Stomach smooth muscle (tissue), 2 donors: ENCODE measurements at regions not wholly inside any gene's neighbourhood (a gene's known extent, or its start where the extent isn't known, plus 50 kb on each side); places are given as distances from the start of the nearest gene placed in this dataset.

ENCODE experiments used
- H3K27ac ChIP-seq: one replicate; pipeline ENCODE4 v1.7.0; 2013; ENCODE audit warnings: mild to moderate bottlenecking, low read length, inconsistent platforms
- H3K27me3 ChIP-seq, 2 donors: one replicate each; pipeline ENCODE4 v1.7.0; 2013; ENCODE audit warnings: low read length in 2 of 2; ENCODE audit not compliant: insufficient read depth in 2 of 2, control insufficient read depth in 1 of 2
- H3K36me3 ChIP-seq, 2 donors: one replicate each; pipeline ENCODE4 v1.7.0; 2013; ENCODE audit warnings: low read length in 2 of 2; ENCODE audit not compliant: control insufficient read depth in 2 of 2, insufficient read depth in 2 of 2
- H3K4me1 ChIP-seq: one replicate; pipeline ENCODE4 v1.7.0; 2013; ENCODE audit warnings: low read length; ENCODE audit not compliant: control insufficient read depth, insufficient read depth
- H3K4me3 ChIP-seq, 2 donors: one replicate each; pipeline ENCODE4 v1.7.0; 2013; ENCODE audit warnings: low read length in 2 of 2
- H3K9ac ChIP-seq, 2 donors: one replicate each; pipeline ENCODE4 v1.7.0; 2013; ENCODE audit warnings: low read length in 2 of 2, mild to moderate bottlenecking in 1 of 2
- H3K9me3 ChIP-seq, 2 donors: one replicate each; pipeline ENCODE4 v1.7.0; 2013; ENCODE audit warnings: low read length in 2 of 2; ENCODE audit not compliant: control insufficient read depth in 2 of 2
- donor health status: healthy.
- donor health status: Pancreatic carcinoma.

- Histone ChIP-seq H3K4me3 (no peak overlapping the region), H3K27me3 (no peaks in the 10 kb centered on the region), H3K36me3 (no peaks in the 10 kb centered on the region), H3K27ac (no peak overlapping the region), H3K9ac (no peak overlapping the region), H3K4me1 (peaks cover 3% of the 10 kb centered on the region), H3K9me3 (no peaks in the 10 kb centered on the region)
These were observed 128.3 kb upstream of the SEMA6D start for GRCh38 chr15:47588958-47589357.

DNA sequence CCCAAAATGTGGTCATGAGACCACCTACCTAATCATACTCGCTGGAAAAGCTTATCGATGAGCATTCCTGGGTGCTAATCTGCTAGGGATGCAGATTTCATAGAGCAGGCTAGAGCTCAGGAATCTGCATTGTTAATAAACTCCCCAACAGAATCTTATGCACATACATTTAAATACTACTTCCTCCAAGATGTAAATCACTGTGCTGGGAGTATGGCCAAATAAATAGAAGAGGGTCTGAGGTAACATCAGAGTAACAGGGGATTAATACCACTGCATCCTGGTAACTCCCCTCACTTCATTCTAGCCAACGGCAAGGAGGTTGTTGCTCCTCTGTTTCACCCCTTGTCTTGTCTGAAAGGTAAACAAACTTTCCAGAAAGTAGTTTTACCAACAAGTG lies 118.3 kb upstream of the SEMA6D start:
- Histone ChIP-seq H3K4me3 (no peak overlapping the region), H3K36me3 (no peaks in the 10 kb centered on the region), H3K27ac (no peak overlapping the region), H3K27me3 (no peaks in the 10 kb centered on the region), H3K9me3 (no peaks in the 10 kb centered on the region), H3K4me1 (no peaks in the 10 kb centered on the region), H3K9ac (no peak overlapping the region)

GRCh38 chr15:47599806-47600205 lies 117.5 kb upstream of the SEMA6D start:
- H3K4me1 ChIP-seq = no peaks in the 10 kb centered on the region
- no peaks in the 10 kb centered on the region for H3K36me3 ChIP-seq
- no peaks in the 10 kb centered on the region for H3K9me3 ChIP-seq
- no peaks in the 10 kb centered on the region for H3K27me3 ChIP-seq
- H3K9ac ChIP-seq = no peak overlapping the region
- H3K4me3 ChIP-seq = no peak overlapping the region
- H3K27ac ChIP-seq = no peak overlapping the region

DNA sequence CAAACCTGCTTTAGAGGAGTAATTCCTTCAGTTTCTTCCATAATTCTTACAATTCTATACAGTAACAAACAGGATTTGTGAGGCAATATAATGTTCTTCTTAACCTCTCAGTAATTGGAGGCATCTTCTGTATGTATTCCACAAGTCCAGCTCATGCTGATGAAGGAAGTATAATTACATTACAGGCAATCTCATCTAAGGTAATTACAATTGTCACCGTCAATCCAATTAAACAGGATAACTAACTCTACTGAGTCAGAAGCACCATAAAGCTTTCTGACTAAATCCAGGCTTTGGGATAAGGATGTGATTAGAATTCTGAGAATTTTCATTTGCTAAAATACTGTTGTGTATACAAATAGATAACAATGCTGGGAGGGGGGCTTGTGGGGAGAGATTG lies 115.2 kb upstream of the SEMA6D start:
- H3K9me3 ChIP-seq = no peaks in the 10 kb centered on the region
- no peak overlapping the region for H3K9ac ChIP-seq
- H3K27me3 ChIP-seq = no peaks in the 10 kb centered on the region
- no peaks in the 10 kb centered on the region for H3K4me1 ChIP-seq
- no peak overlapping the region for H3K4me3 ChIP-seq
- no peak overlapping the region for H3K27ac ChIP-seq
- no peaks in the 10 kb centered on the region for H3K36me3 ChIP-seq

- Histone ChIP-seq H3K9me3 (no peaks in the 10 kb centered on the region), H3K4me1 (no peaks in the 10 kb centered on the region), H3K27me3 (no peaks in the 10 kb centered on the region), H3K36me3 (no peaks in the 10 kb centered on the region), H3K27ac (no peak overlapping the region), H3K4me3 (no peak overlapping the region), H3K9ac (no peak overlapping the region)
These were observed 114.3 kb upstream of the SEMA6D start for GRCh38 chr15:47603026-47603425.

- Histone ChIP-seq H3K4me3 (no peak overlapping the region), H3K36me3 (peaks cover 0 to 2% of the 10 kb centered on the region in 2 donors), H3K9ac (no peak overlapping the region), H3K9me3 (no peaks in the 10 kb centered on the region), H3K4me1 (no peaks in the 10 kb centered on the region), H3K27me3 (no peaks in the 10 kb centered on the region), H3K27ac (no peak overlapping the region)
These were observed 109.6 kb upstream of the SEMA6D start for GRCh38 chr15:47607695-47608094.

DNA sequence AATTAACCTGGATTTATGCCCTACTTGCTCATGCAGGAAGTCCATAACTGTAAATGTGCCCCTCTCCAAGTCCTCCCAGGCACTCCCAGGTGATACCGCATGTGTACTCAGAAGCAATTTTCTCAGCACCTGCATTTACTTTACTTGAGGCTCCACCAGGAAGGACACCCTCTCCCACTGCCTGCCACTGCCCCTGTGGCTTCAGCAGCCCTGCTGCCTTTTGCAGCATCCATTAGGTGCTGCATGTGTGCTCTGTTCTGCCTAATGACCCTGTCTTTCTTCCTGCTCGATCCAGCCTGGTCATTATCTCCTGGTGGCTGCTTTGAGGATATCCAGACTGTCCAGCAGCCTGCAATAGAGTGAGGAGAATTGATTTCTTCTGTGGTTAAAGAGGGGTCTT lies 107.6 kb upstream of the SEMA6D start:
- no peaks in the 10 kb centered on the region for H3K27me3 ChIP-seq
- no peaks in the 10 kb centered on the region for H3K9me3 ChIP-seq
- no peak overlapping the region for H3K9ac ChIP-seq
- no peaks in the 10 kb centered on the region for H3K4me1 ChIP-seq
- H3K4me3 ChIP-seq = no peak overlapping the region
- H3K36me3 ChIP-seq = peaks cover 0 to 2% of the 10 kb centered on the region in 2 donors
- H3K27ac ChIP-seq = no peak overlapping the region

GRCh38 chr15:47610736-47611135 lies 106.6 kb upstream of the SEMA6D start:
- peaks cover 0 to 2% of the 10 kb centered on the region in 2 donors for H3K36me3 ChIP-seq
- no peaks in the 10 kb centered on the region for H3K27me3 ChIP-seq
- no peak overlapping the region for H3K9ac ChIP-seq
- H3K4me1 ChIP-seq = no peaks in the 10 kb centered on the region
- H3K27ac ChIP-seq = no peak overlapping the region
- H3K4me3 ChIP-seq = no peak overlapping the region
- H3K9me3 ChIP-seq = no peaks in the 10 kb centered on the region

DNA sequence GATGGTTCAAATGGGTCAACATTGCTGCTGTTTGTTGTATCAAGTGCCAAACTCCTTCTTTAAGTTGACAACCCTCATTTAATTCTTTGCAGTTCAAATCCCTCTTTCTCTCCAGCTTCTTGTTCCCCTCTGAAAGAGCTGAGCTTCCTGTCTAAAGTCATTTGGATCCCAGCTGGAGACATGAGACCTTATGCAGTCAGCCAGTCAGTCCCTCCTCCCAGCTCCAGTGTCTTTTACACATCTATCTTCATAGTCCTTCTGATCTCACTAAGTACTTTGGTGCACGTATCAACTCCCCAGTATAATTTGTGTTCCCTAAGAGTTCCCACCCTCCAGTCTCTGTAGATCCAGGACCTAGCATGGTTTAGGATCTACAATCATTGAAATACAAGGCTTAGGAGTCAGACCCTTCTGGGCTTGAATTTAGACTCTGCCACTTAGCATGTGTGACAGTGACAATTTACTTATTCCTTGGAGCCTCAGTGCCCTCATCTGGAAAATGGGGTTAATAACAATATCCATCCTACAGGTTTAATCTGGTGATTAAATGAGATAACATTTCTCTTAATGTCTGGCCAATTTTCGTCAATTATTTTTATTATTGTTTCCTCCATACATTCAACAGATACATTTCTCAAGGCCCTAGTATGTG lies 102.8 kb upstream of the SEMA6D start:
- no peak overlapping the region for H3K4me3 ChIP-seq
- peaks cover 0 to 2% of the 10 kb centered on the region in 2 donors for H3K36me3 ChIP-seq
- H3K27me3 ChIP-seq = no peaks in the 10 kb centered on the region
- no peak overlapping the region for H3K9ac ChIP-seq
- no peak overlapping the region for H3K27ac ChIP-seq
- no peaks in the 10 kb centered on the region for H3K4me1 ChIP-seq
- H3K9me3 ChIP-seq = no peaks in the 10 kb centered on the region

GRCh38 chr15:47616876-47617275 lies 100.4 kb upstream of the SEMA6D start:
- no peaks in the 10 kb centered on the region for H3K36me3 ChIP-seq
- H3K9ac ChIP-seq = no peak overlapping the region
- H3K27ac ChIP-seq = no peak overlapping the region
- H3K27me3 ChIP-seq = no peaks in the 10 kb centered on the region
- H3K4me1 ChIP-seq = no peaks in the 10 kb centered on the region
- H3K4me3 ChIP-seq = no peak overlapping the region
- no peaks in the 10 kb centered on the region for H3K9me3 ChIP-seq

GRCh38 chr15:47618241-47618640 lies 99.1 kb upstream of the SEMA6D start:
- Histone ChIP-seq H3K27ac (no peak overlapping the region), H3K4me3 (no peak overlapping the region), H3K9ac (no peak overlapping the region), H3K36me3 (no peaks in the 10 kb centered on the region), H3K27me3 (no peaks in the 10 kb centered on the region), H3K9me3 (no peaks in the 10 kb centered on the region), H3K4me1 (no peaks in the 10 kb centered on the region)
